GM12878 (cell line): ENCODE measurements at regions not wholly inside any gene's neighbourhood (a gene's known extent, or its start where the extent isn't known, plus 50 kb on each side); places are given as distances from the start of the nearest gene placed in this dataset.
A peak's percentile ranks its signal among the peaks of the same experiment; 100 is the strongest.

ENCODE experiments used
- ATAC-seq: fragments of 200-7000 bp; cut with Tn5 transposase; 3 replicates; pipeline ENCODE4 v1.9.1; 2020; ENCODE audit warnings: mild to moderate bottlenecking, moderate library complexity
- BruUV-seq: library from RNA; stranded (reverse); fragments of 400-500 nt; replicated peaks from 2 replicates; lab custom pipeline; 2021; lab: Mats Ljungman, UMichigan
- CTCF ChIA-PET: fragments of 300-600 bp; sonication (Branson Sonifier 250); formaldehyde crosslinking; extraction: SDS; loops from one replicate; lab custom pipeline; 2021; ENCODE audit warnings: inconsistent platforms; lab: Yijun Ruan, JAX
- POLR2A ChIA-PET: fragments of 350-600 bp; formaldehyde crosslinking; extraction: SDS; loops from one replicate; lab custom pipeline; 2021; ENCODE audit warnings: inconsistent platforms; lab: Charles Lee
- RAD21 ChIA-PET: fragments of 300-600 bp; sonication (Branson Sonifier 250); formaldehyde crosslinking; loops from one replicate; lab custom pipeline; 2023; ENCODE audit warnings: antibody characterized with exemption; ENCODE audit not compliant: unreplicated experiment; lab: Charles Lee
- SMC1A ChIA-PET: fragments of 300-600 bp; sonication (Branson Sonifier 250); formaldehyde crosslinking; loops from one replicate; lab custom pipeline; 2023; ENCODE audit not compliant: unreplicated experiment, uncharacterized antibody; lab: Charles Lee
- DNase-seq: peaks from one replicate; pipeline ENCODE4 v3.0.0-alpha.2; 2011; ENCODE audit warnings: low read depth, low spot score
- FAIRE-seq: peaks from 3 replicates; lab custom pipeline; 2011; peaks lifted over from hg19 to GRCh38; lab: Jason Lieb, UNC
- H2AFZ ChIP-seq: 2 replicates; pipeline ENCODE4 v1.6.0; 2011; ENCODE audit warnings: low read depth, low read length, control low read depth; ENCODE audit not compliant: control insufficient read depth
- H3K27ac ChIP-seq: 2 replicates; pipeline ENCODE4 v1.5.1; 2011; ENCODE audit warnings: control low read depth; ENCODE audit not compliant: control insufficient read depth, insufficient read depth
- H3K27me3 ChIP-seq, 2 experiments: replicated peaks in 1 of 2; 2 replicates each; pipeline versions ENCODE4 v1.6.0 to v1.6.1; 2011; ENCODE audit warnings: low read length in 1 of 2; ENCODE audit not compliant: control insufficient read depth in 2 of 2, insufficient read depth in 2 of 2
- H3K36me3 ChIP-seq, 2 experiments: 2 replicates each; pipeline ENCODE4 v1.5.1; 2011; ENCODE audit warnings: low read length in 1 of 2; ENCODE audit not compliant: control insufficient read depth in 2 of 2, insufficient read depth in 2 of 2
- H3K4me1 ChIP-seq: 2 replicates; pipeline ENCODE4 v1.6.1; 2011; ENCODE audit warnings: mild to moderate bottlenecking, low read length, moderate library complexity, mixed read lengths; ENCODE audit not compliant: control insufficient read depth, insufficient read depth
- H3K4me2 ChIP-seq: 2 replicates; pipeline ENCODE4 v1.6.0; 2011; ENCODE audit warnings: control low read depth; ENCODE audit not compliant: control insufficient read depth, insufficient read depth
- H3K4me3 ChIP-seq: fragments of 200-600 bp; sonication (generic); 2 replicates; pipeline ENCODE4 v1.5.1; 2016
- H3K79me2 ChIP-seq: 2 replicates; pipeline ENCODE4 v1.6.0; 2011; ENCODE audit warnings: low read length; ENCODE audit not compliant: control insufficient read depth, insufficient read depth
- H3K9ac ChIP-seq: 2 replicates; pipeline ENCODE4 v1.8.0; 2011; ENCODE audit warnings: low read length, control low read depth, mixed read lengths; ENCODE audit not compliant: control insufficient read depth, insufficient read depth
- H3K9me3 ChIP-seq: replicated peaks from 3 replicates; pipeline ENCODE4 v1.5.1; 2011; ENCODE audit warnings: mild to moderate bottlenecking, low read length; ENCODE audit not compliant: control insufficient read depth, insufficient read depth
- H4K20me1 ChIP-seq: 2 replicates; pipeline ENCODE4 v1.6.0; 2011; ENCODE audit not compliant: control insufficient read depth, insufficient read depth
- ATF7 ChIP-seq: fragments of 450-650 bp; IDR thresholded peaks from 2 replicates; pipeline ENCODE4 v1.6.1; 2016; ENCODE audit warnings: low read depth, mild to moderate bottlenecking
- CBX5 ChIP-seq: sonication (generic); IDR thresholded peaks from 2 replicates; pipeline ENCODE4 v1.6.1; 2016; ENCODE audit warnings: low read depth, moderate library complexity, mild to moderate bottlenecking, inconsistent platforms
- CEBPZ ChIP-seq: fragments of 150-350 bp; IDR thresholded peaks from 2 replicates; pipeline ENCODE4 v1.6.1; 2016; ENCODE audit warnings: low read depth, low read length
- CUX1 ChIP-seq: IDR thresholded peaks from 2 replicates; pipeline ENCODE4 v1.6.1; 2012; ENCODE audit warnings: improper control_type of control experiment, low read depth, low read length; ENCODE audit not compliant: insufficient replicate concordance
- NFXL1 ChIP-seq: fragments of 450-650 bp; IDR thresholded peaks from 2 replicates; pipeline ENCODE4 v1.6.1; 2017; ENCODE audit warnings: antibody characterized with exemption, mild to moderate bottlenecking, borderline replicate concordance
- ZNF687 ChIP-seq: fragments of 450-650 bp; IDR thresholded peaks from 2 replicates; pipeline ENCODE4 v1.6.1; 2017; ENCODE audit warnings: mild to moderate bottlenecking, moderate library complexity
- WGBS: methylation state at CpG from one replicate; pipeline ENCODE4 v1.1.6; 2016; ENCODE audit warnings: low lambda C conversion rate; ENCODE audit not compliant: insufficient replicate concordance, insufficient coverage; ENCODE audit errors: missing lambda C conversion rate; 5-methylcytosine and 5-hydroxymethylcytosine counted together
- in situ Hi-C: fragments of 300-500 bp; cut with MboI; formaldehyde crosslinking; loops from 9 replicates; pipeline ENCODE4 v1.14.3; 2018; ENCODE audit warnings: mixed read lengths
- intact Hi-C: fragments of 100-400 bp; cut with micrococcal nuclease; formaldehyde crosslinking; loops from one replicate; pipeline ENCODE4 v1.14.2; 2022; ENCODE audit not compliant: unreplicated experiment

- SMC1A ChIA-PET, result no interaction called here
- H3K79me2 ChIP-seq, result no peaks in the 10 kb centered on the region; the same call in 1 of the 2 replicates
- FAIRE-seq (no peak), ATAC-seq (no peak), DNase-seq (no peak)
- H3K4me2 ChIP-seq, result no peak overlapping the region
- WGBS, result 82% methylated on average over 4 of the region's 4 CpGs
- H3K27me3 ChIP-seq, result no peaks in the 10 kb centered on the region
- intact Hi-C loops (no loop called here), in situ Hi-C loops (no loop called here)
- CTCF ChIA-PET, result interaction anchor here (0.6 kb wide), 2 partner anchors 88 to 99 kb away, joined by 3 read pairs; no protein-coding TSS in a partner anchor
- peaks cover 9% of the 10 kb centered on the region for H3K4me1 ChIP-seq
- RAD21 ChIA-PET, result no interaction called here
- H2AFZ ChIP-seq, result no peak overlapping the region
- no peaks in the 10 kb centered on the region for H4K20me1 ChIP-seq
- TF ChIP-seq NFXL1, result no peak
- 0 out of 2 replicates have a peak, but pooled peaks have one; percentile 33 for TF ChIP-seq CBX5
- TF ChIP-seq CEBPZ, result no peak
- TF ChIP-seq CUX1, result no peak
- TF ChIP-seq ATF7, result no peak
- TF ChIP-seq ZNF687, result no peak
- no peak overlapping the region for H3K4me3 ChIP-seq
- peaks cover 4% of the 10 kb centered on the region; the same call in 2 of the 3 replicates for H3K9me3 ChIP-seq
- no peaks in the 10 kb centered on the region for H3K36me3 ChIP-seq
- H3K9ac ChIP-seq, result no peak overlapping the region
- BruUV-seq, result no TSS peak
- H3K27ac ChIP-seq, result no peak overlapping the region
- POLR2A ChIA-PET, result interaction anchor here (0.6 kb wide), 1 partner anchor 26 kb away, joined by 3 read pairs; no protein-coding TSS in a partner anchor
Observed at GRCh38 chr5:154686490-154686889, 68.7 kb upstream of the LARP1 start.
